Esophagus squamous epithelium (tissue), 4 donors: ENCODE measurements at regions not wholly inside any gene's neighbourhood (a gene's known extent, or its start where the extent isn't known, plus 50 kb on each side); places are given as distances from the start of the nearest gene placed in this dataset.

Experiments used
- CTCF ChIP-seq, 6 experiments: fragments of 450-650 bp in 4 of 6; fragments of 200-600 bp in 2 of 6; sonication (generic) in 2 of 6; IDR thresholded peaks; one replicate each; pipeline ENCODE4 v1.5.1; 2016 to 2019; ENCODE audit warnings: antibody characterized with exemption in 6 of 6, mild to moderate bottlenecking in 4 of 6, moderate library complexity in 4 of 6
- POLR2A ChIP-seq, 4 donors: fragments of 450-650 bp; IDR thresholded peaks; one replicate each; pipeline ENCODE4 v1.6.1; 2017; ENCODE audit warnings: antibody characterized with exemption in 4 of 4, mild to moderate bottlenecking in 4 of 4, moderate library complexity in 3 of 4

DNA sequence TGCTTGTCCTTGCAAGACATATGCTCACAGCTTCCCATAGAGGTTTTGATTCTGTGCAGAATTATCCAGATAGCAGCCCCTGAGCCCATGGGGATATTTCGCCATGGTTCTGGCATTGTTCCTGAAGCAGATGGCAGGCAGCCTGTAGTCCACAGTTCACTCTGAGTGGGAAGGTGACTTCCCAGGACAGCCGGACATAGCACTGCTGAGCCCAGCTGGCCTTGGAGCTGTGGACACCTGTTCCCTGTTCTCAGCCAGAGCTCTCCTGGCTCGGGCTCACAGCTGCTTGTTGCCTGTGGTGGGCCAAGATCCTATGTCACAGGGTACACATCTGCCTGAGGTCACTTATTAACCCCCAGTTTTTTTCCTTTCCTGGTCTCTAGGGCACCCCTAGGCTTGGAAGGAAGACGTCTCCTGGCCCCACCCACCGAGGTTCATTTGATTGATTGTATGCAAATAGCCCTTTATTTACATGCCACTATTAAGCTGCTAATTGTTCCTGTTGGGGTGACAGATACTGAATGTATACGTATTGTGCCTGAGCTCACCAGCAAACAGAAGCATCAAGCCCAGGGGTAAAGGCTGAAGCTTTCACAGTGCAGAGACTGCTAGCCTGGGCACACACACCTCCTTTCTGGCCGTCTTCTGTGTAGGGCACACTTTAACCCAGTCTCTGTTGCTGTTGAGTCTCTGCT is 96.6 kb upstream of the DMRT1 start:
- TF ChIP-seq CTCF (IDR thresholded peaks at IDR 0.05), result no peak
- no peak for TF ChIP-seq POLR2A (IDR thresholded peaks at IDR 0.05)
